ENCODE measurements at regions not wholly inside any gene's neighbourhood (a gene's known extent, or its start where the extent isn't known, plus 50 kb on each side); places are given as distances from the start of the nearest gene placed in this dataset.

- TF ChIP-seq, protein P1, sequence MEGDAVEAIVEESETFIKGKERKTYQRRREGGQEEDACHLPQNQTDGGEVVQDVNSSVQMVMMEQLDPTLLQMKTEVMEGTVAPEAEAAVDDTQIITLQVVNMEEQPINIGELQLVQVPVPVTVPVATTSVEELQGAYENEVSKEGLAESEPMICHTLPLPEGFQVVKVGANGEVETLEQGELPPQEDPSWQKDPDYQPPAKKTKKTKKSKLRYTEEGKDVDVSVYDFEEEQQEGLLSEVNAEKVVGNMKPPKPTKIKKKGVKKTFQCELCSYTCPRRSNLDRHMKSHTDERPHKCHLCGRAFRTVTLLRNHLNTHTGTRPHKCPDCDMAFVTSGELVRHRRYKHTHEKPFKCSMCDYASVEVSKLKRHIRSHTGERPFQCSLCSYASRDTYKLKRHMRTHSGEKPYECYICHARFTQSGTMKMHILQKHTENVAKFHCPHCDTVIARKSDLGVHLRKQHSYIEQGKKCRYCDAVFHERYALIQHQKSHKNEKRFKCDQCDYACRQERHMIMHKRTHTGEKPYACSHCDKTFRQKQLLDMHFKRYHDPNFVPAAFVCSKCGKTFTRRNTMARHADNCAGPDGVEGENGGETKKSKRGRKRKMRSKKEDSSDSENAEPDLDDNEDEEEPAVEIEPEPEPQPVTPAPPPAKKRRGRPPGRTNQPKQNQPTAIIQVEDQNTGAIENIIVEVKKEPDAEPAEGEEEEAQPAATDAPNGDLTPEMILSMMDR (IDR thresholded peaks at IDR 0.05), result no peak
- TF ChIP-seq POLR2A (IDR thresholded peaks at IDR 0.05), result no peak
- no peaks in the 10 kb centered on the region for H3K4me1 ChIP-seq
- H3K9me3 ChIP-seq, result no peaks in the 10 kb centered on the region
- intact Hi-C loops (cut with DNase I; ENCODE audit: low total_unique reads), result no loop called here
- H3K4me3 ChIP-seq, result no peak overlapping the region
- DNase-seq, result no peak
- H3K27ac ChIP-seq, result no peak overlapping the region
- H3K27me3 ChIP-seq, result no peaks in the 10 kb centered on the region
- no peaks in the 10 kb centered on the region for H3K36me3 ChIP-seq
Observed at GRCh38 chr7:113742377-113742776, 176.4 kb downstream of the PPP1R3A start.

GRCh38 chr7:113731571-113731970 is 187.2 kb downstream of the PPP1R3A start:
- intact Hi-C loops (cut with DNase I; ENCODE audit: low total_unique reads), result no loop called here
- DNase-seq, result no peak
- TF ChIP-seq, protein P1 (IDR thresholded peaks at IDR 0.05), result no peak
- TF ChIP-seq POLR2A (IDR thresholded peaks at IDR 0.05), result no peak
- Histone ChIP-seq H3K36me3 (no peaks in the 10 kb centered on the region), H3K27ac (no peak overlapping the region), H3K9me3 (no peaks in the 10 kb centered on the region), H3K27me3 (no peaks in the 10 kb centered on the region), H3K4me1 (no peaks in the 10 kb centered on the region), H3K4me3 (no peak overlapping the region)

DNA sequence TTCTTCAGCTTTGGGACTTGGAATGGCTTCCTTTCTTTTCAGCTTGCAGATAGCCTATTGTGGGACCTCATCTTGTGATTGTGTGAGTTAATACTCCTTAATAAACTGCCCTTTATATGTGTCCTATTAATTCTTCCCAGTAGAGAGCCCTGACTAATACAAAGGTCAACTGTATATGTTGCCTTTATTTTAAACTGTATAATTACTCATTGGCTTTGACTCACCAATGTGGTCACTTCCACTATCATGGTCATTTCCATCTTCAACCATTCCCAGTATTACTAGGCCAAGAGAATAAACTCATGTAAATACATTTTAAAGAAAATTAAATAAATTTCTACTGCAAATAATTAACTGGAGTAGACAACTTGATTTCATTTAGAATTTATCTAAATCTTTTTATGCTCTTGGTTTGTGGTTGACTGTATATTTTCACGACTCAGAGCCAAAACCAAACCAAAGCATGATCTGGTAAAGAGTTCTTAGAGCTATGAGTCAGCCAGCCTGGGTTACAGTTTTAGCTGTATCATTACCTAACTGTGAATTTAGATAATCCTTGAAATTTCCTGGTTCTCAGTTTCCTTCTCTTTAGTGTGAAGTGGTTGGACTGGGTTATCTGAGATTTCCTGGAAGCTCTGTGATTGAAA is 188.4 kb downstream of the PPP1R3A start:
- Histone ChIP-seq H3K27ac (no peak overlapping the region), H3K36me3 (no peaks in the 10 kb centered on the region), H3K9me3 (no peaks in the 10 kb centered on the region), H3K4me3 (no peak overlapping the region), H3K4me1 (no peaks in the 10 kb centered on the region), H3K27me3 (no peaks in the 10 kb centered on the region)
- TF ChIP-seq, protein P1 (IDR thresholded peaks at IDR 0.05), result no peak
- TF ChIP-seq POLR2A (IDR thresholded peaks at IDR 0.05), result no peak
- DNase-seq, result no peak
- intact Hi-C loops (cut with DNase I; ENCODE audit: low total_unique reads), result no loop called here

- no peak overlapping the region for H3K4me3 ChIP-seq
- H3K9me3 ChIP-seq, result no peaks in the 10 kb centered on the region
- no peaks in the 10 kb centered on the region for H3K27me3 ChIP-seq
- H3K36me3 ChIP-seq, result no peaks in the 10 kb centered on the region
- intact Hi-C loops (cut with DNase I; ENCODE audit: low total_unique reads), result no loop called here
- TF ChIP-seq POLR2A (IDR thresholded peaks at IDR 0.05), result no peak
- TF ChIP-seq, protein P1 (IDR thresholded peaks at IDR 0.05), result no peak
- H3K27ac ChIP-seq, result no peak overlapping the region
- H3K4me1 ChIP-seq, result no peaks in the 10 kb centered on the region
- no peak for DNase-seq
Observed at GRCh38 chr7:113727486-113727885, 191.3 kb downstream of the PPP1R3A start.

DNA sequence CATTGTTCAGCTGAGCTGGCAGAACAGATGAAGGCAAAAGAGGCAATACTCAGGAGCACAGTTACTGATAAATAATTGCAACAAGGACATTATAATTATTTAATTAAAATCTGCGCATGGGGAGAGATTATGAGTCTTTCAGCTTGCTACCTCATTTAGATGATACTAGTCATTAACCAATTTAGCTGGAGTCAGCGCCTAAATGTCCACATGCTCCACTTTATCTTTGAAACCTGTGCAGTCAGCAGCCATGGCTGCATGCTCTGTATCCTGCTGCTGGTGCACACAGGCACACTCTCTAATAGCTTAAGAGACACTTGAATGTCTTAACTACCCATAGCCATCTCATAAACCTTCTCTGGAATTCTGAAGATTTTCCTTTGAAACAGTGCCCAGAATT is 196.8 kb downstream of the PPP1R3A start:
- no peaks in the 10 kb centered on the region for H3K36me3 ChIP-seq
- no peaks in the 10 kb centered on the region for H3K4me1 ChIP-seq
- H3K9me3 ChIP-seq, result no peaks in the 10 kb centered on the region
- intact Hi-C loops (cut with DNase I; ENCODE audit: low total_unique reads), result no loop called here
- H3K27me3 ChIP-seq, result no peaks in the 10 kb centered on the region
- TF ChIP-seq, protein P1 (IDR thresholded peaks at IDR 0.05), result no peak
- TF ChIP-seq POLR2A (IDR thresholded peaks at IDR 0.05), result no peak
- DNase-seq, result no peak
- no peak overlapping the region for H3K4me3 ChIP-seq
- no peak overlapping the region for H3K27ac ChIP-seq

All from uterus (tissue), 3 donors.